HG02938 (cell line): ENCODE measurements at regions not wholly inside any gene's neighbourhood (a gene's known extent, or its start where the extent isn't known, plus 50 kb on each side); places are given as distances from the start of the nearest gene placed in this dataset.
"Not testable (repeated sequence)": the region's sequence is repeated elsewhere in the genome, so short reads cannot be mapped to it uniquely, and the experiment has no call there.

Experiments used
- ATAC-seq: cut with Tn5 transposase; IDR thresholded peaks from one replicate; pipeline ENCODE4 v1.9.1; 2021; ENCODE audit warnings: mild to moderate bottlenecking, moderate library complexity; ENCODE audit not compliant: unreplicated experiment

- ATAC-seq, result not testable (repeated sequence)
Measured at GRCh38 chr4:9505341-9505740, 61.1 kb downstream of the DEFB131A start.

- ATAC-seq, result not testable (repeated sequence)
Measured at GRCh38 chr4:9506672-9507071, 62.5 kb downstream of the DEFB131A start.

DNA sequence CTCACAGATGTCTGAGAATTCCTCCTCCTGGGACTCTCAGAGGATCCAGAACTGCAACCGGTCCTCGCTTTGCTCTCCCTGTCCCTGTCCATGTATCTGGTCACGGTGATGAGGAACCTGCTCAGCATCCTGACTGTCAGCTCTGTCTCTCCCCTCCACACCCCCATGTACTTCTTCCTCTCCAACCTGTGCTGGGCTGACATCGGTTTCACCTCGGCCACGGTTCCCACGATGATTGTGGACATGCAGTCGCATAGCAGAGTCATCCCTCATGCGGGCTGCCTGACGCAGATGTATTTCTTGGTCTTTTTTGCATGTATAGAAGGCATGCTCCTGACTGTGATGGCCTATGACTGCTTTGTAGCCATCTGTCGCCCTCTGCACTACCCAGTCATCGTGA is 68.7 kb downstream of the DEFB131A start:
- not testable (repeated sequence) for ATAC-seq

- ATAC-seq, result not testable (repeated sequence)
Measured at GRCh38 chr4:9519631-9520030, 75.4 kb downstream of the DEFB131A start.

- not testable (repeated sequence) for ATAC-seq
Measured at GRCh38 chr4:9522903-9523302, 78.7 kb downstream of the DEFB131A start.

- not testable (repeated sequence) for ATAC-seq
Measured at GRCh38 chr4:9524406-9524805, 80.2 kb downstream of the DEFB131A start.

DNA sequence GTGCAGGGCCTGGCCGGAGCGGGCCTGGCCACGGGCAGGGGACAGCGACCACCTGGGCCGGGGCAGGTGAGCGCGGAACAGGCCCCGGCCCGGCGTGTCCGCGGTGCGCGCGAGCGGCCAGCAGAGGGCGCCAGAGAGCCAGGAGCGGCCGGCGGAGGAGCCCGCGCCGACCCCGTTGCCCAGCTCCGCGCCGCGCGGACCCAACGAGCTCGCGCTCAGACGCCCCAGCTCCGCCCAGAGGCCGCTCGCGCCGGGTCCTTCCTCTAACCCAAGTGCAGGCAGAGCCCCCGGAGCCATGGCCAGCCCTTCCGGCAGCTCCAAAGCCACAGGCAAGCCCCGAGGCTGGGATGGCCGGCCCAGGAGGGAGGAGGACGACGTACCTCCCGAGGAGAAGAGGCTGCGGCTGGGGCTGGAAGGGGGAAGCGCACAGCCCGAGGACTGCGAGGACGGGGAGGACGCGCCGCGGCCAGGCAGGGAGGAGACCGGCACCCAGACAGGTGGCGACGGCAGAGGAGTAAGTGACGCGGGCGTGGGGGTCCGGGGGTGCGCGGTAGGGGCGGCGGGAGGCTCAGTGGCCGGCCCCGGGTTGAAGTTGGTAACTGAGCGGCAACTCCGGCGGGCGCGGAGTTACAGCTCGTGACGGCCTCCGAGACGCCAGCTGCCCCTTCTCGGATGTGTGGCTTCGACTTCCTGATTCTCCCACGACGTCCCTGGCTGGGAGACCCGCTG is 88.1 kb downstream of the DEFB131A start:
- ATAC-seq, result not testable (repeated sequence)

DNA sequence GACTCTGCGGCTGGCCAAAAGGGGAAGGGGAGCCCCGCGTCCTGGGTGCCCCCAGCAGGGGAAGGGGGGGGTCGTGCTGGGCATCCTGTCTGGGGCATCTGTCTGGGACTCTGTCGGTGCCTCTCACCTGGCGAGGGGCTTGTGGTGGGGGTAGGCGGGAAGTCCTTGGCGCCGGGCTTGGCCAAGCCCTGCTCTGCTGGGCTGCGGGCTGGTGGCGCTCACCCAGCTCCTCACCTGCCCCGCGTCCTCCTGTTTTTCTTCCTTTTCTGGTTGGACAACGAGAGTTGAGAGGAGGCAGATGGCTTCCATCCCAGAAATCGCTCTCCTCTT is 88.6 kb downstream of the DEFB131A start:
- ATAC-seq, result not testable (repeated sequence)

DNA sequence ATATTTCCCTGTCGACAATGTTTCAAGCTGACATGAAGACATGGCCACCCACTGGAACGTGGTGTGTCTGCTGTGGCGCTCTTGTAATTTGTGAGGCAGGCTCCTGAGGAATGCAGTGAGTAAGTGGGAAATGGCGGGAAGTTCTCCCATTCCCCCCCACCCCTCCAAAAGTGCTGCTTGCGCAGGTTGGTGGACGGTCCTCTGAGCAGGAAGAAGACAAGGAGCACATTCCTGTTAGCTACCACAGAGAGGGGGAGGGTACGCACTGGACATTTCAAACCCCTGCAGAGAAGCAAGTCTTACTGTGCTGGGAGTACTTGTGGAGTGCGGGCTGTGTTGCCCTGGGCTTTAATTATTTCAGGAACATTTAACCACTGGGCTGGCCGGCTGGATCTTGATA is 92.9 kb downstream of the DEFB131A start:
- ATAC-seq, result not testable (repeated sequence)

- ATAC-seq, result not testable (repeated sequence)
Measured at GRCh38 chr4:9539939-9540520, 95.8 kb downstream of the DEFB131A start.

- not testable (repeated sequence) for ATAC-seq
Measured at GRCh38 chr4:9541388-9541915, 97.2 kb downstream of the DEFB131A start.

GRCh38 chr4:9544851-9545250 is 100.6 kb downstream of the DEFB131A start:
- ATAC-seq, result not testable (repeated sequence)

GRCh38 chr4:9547470-9547869 is 103.3 kb downstream of the DEFB131A start:
- ATAC-seq, result not testable (repeated sequence)

DNA sequence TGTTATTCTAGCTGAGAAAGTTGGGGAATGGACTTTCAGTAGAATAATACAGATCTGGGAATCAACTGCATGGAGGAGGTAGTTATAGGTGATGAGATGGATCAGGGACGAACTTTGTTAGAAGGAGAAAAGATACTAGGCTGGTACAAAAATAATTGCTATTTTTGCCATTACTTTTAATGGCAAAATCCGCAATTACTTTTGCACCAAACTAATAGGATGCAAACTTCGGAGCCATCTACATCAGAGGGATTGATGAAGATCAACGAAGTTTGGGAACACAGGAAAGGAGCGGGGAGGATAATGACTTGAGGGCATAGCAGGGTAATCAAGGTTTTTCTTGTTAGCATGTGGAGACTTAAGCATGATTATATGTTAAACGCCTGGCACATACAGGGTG is 111.9 kb downstream of the DEFB131A start:
- not testable (repeated sequence) for ATAC-seq

GRCh38 chr4:9577869-9578268 is 133.7 kb downstream of the DEFB131A start:
- not testable (repeated sequence) for ATAC-seq

DNA sequence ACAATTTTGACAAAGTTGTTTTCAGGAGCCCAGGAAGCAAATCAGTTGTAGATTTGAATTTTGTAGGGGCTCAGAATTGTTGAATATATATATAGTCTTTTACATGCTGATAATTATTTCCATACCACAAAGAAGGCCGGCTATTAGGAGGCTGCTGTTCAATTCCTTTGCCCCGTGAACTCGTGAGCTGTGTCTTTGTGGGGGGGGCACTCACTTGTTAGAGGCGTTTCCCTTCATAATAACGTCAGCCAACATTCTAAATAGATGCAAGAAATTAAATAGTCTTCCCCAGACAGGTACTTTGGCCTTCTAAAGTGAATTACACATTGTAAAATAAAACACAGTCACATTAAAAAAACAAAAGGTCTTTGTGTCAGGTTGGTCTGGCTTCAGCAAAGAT is 138.7 kb downstream of the DEFB131A start:
- ATAC-seq, result not testable (repeated sequence)

DNA sequence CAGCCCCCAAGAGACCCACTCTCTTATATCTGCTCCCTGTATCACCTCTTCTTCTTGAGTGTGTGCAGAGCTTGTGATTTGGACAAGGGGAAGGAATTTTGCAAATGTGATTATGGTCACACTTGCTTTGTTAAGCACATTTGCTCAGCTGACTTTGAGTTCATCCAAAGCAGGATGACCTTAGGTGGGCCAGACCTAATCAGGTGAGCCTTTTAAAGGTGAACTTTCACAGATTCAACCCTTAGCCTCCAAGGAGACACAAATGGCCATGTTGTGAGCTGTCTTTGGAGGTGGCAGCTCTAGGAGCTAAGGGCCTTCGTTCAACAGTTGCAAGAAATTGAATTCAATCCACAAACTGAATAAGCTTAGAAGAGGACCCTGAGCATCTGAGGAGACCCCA is 147.8 kb downstream of the DEFB131A start:
- no peak for ATAC-seq

DNA sequence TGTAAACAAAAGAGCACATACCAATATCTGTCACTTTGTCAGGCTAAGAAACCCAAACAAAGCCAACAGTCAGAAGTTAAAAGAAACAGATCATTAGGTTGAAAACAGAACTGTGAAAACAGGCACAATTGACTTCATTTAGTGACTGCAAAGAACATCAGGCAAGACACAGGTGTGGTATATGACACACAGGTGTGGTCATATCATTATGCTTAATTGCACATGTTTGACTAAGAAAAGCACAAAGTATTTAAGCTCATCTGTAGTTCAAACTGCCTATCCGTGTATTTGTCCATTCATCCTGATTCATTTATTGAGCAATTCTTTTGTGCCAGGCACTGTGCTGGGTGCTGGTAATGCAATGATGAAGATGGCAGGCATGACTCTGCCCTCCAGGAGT is 150.7 kb downstream of the DEFB131A start:
- ATAC-seq, result no peak

GRCh38 chr4:9595531-9595930 is 151.3 kb downstream of the DEFB131A start:
- ATAC-seq, result not testable (repeated sequence)

GRCh38 chr4:9599266-9599665 is 155.1 kb downstream of the DEFB131A start:
- no peak for ATAC-seq

- ATAC-seq, result no peak
Measured at GRCh38 chr4:9600246-9600645, 156.0 kb downstream of the DEFB131A start.

GRCh38 chr4:9602389-9602914 is 158.2 kb downstream of the DEFB131A start:
- no peak for ATAC-seq
